DND-41 (cell line): ENCODE measurements at regions not wholly inside any gene's neighbourhood (a gene's known extent, or its start where the extent isn't known, plus 50 kb on each side); places are given as distances from the start of the nearest gene placed in this dataset.

Experiments
- EZH2 ChIP-seq: IDR thresholded peaks from 3 replicates; pipeline ENCODE4 v1.6.1; 2012; ENCODE audit warnings: borderline replicate concordance, low read depth, mild to moderate bottlenecking, moderate library complexity, low read length, inconsistent platforms; ENCODE audit not compliant: severe bottlenecking
- TF ChIP-seq, protein P1 (sequence below): IDR thresholded peaks from 2 replicates; pipeline ENCODE4 v1.5.1; 2012; ENCODE audit warnings: borderline replicate concordance, low read length, moderate library complexity, mild to moderate bottlenecking; ENCODE audit not compliant: poor library complexity, severe bottlenecking; ENCODE audit errors: extremely low read depth

DNA sequence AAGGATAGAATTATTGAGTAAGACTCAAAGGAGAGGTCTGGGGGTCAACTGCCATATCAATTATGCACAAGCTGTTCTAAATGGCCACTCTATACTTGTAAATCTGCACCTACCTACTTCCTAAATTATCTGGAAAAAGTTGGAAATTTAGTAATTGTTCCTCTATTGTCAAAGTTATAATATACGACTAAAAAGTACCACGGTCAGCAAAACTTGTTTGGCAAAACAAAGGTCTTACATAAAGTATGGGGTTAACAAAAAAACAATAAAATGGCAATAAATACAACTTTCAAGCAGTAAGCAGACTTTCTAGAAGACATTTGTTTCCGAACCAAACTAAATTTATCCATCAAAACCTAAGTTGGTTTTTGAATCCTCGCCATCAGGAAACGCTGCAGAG, 309.7 kb downstream of the FRK start:
- TF ChIP-seq, protein P1, sequence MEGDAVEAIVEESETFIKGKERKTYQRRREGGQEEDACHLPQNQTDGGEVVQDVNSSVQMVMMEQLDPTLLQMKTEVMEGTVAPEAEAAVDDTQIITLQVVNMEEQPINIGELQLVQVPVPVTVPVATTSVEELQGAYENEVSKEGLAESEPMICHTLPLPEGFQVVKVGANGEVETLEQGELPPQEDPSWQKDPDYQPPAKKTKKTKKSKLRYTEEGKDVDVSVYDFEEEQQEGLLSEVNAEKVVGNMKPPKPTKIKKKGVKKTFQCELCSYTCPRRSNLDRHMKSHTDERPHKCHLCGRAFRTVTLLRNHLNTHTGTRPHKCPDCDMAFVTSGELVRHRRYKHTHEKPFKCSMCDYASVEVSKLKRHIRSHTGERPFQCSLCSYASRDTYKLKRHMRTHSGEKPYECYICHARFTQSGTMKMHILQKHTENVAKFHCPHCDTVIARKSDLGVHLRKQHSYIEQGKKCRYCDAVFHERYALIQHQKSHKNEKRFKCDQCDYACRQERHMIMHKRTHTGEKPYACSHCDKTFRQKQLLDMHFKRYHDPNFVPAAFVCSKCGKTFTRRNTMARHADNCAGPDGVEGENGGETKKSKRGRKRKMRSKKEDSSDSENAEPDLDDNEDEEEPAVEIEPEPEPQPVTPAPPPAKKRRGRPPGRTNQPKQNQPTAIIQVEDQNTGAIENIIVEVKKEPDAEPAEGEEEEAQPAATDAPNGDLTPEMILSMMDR = no peak
- TF ChIP-seq EZH2 = no peak
